NCI-H2107 treated with DMSO at 0.1 percent for 48 hours (cell line): ENCODE measurements at regions not wholly inside any gene's neighbourhood (a gene's known extent, or its start where the extent isn't known, plus 50 kb on each side); places are given as distances from the start of the nearest gene placed in this dataset.

Source experiments
- DNase-seq: peaks from one replicate; lab custom pipeline; 2025; ENCODE audit not compliant: unreplicated experiment; lab: John Stamatoyannopoulos, UW

DNA sequence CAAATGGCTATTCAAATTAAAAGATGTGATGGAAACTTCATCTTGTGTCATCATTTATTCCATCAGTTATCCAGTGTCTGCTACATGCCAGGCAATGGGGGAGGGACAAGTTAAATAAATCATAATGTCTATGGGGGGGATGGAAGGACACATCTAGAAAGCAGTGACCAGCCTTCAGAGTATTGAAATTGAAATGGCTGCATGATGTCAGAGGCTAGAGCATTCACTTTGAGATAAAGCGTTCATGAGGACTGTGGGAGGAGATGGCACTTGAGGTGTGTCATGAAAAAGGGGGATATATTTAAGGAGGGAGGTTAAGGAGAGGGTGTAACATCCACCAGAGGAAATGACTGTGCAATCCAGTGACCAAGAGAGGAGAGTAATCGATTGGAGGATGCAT lies 50.6 kb downstream of the SLIT2 start:
- DNase-seq = no peak

DNA sequence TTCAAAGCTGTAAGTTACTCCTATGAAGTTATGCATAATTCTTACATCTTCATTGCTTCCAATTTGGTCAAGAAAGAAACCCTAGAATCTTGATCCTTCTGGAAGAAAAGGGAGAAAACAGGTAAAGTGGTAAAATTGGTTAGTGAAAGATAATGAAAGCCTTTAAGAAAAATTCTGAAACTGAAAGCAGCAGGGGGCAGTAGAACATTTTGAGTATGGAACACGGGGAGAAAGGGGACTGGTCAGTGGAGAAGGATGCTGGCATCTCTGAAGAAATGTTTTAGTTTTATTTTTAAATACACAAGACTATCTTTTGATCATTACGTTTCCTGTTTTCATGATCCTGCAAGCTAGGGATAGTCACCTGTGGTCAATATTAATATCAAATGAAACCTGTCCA lies 54.3 kb downstream of the SLIT2 start:
- no peak for DNase-seq

DNA sequence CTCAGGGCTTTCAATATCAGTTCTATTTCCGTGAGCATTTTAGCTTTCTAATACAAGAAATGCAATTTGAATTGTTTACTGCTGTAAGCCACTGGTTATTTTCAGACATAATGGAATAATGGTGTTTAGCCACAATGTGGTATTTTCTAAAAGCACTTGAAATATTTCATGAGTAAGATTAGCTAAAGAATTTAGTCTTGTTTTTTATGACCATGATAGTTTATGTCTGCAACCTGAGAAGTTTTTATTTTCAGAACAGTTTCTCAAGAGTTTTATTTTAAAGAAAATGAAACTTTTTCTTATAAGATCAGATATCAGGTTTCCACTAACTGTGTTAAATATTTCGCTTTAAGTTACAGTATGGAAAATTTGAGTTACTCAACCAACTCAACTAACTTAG lies 60.2 kb downstream of the SLIT2 start:
- no peak for DNase-seq

DNA sequence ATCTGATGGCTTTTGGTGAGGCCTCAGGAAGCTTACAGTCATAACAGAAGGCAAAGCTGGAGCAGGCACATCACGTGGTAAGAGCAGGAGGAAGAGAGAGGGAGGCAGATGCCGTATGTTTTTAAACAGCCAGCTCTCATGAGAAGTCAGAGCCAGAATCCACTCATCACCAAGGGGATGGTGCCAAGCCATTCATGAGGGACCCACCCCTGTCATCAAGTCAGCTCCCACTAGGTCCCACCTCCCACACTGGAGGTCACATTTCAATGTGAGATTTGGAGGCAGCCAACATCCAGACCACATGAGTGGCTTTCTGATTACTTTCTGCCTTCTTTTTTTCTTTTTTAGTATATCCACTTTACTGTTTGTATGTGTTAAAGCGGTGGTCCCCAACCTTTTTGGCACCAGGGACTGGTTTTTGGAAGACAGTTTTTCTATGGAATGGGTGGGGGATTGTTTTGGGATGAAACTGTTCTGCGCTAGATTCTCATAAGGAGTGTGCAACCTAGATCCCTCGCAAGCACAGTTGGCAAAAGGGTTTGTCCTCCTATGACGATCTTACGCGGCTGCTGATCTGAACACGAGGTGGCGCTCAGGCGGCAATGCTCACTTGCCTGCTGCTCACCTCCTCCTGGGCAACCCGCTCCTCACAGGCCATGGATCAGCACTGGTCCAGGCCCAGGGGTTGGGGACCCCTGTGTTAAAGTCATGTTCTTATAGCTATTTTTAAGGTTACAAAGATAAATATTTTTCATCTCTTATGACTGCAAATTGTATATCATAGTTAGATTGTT lies 61.7 kb downstream of the SLIT2 start:
- DNase-seq = no peak

DNA sequence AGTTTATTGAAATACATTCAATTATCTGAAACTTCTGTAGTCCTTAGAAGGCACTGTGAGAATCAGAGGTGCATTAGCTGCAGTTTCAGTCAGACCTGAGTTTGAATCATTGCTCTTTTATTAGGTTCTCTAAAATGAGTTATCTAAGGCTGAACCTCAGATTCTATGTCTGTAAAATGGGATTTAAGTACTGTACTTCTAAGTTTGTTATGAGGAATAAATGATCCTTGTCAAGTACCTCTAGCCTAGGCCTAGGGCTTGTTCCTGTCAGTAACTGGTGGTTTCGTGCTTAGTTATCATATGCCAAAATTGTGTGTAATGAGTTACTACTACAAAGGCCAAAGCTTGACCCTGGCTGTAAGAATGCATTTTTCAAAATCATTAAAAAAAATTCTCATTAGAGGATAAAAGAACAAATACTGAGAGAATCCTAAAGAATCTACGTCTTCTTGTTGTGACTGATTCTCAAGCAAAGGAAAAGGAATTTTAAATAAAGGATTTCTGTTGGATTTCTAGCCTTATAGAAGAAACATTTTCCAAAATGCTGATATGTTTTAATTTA lies 65.8 kb downstream of the SLIT2 start:
- no peak for DNase-seq

DNA sequence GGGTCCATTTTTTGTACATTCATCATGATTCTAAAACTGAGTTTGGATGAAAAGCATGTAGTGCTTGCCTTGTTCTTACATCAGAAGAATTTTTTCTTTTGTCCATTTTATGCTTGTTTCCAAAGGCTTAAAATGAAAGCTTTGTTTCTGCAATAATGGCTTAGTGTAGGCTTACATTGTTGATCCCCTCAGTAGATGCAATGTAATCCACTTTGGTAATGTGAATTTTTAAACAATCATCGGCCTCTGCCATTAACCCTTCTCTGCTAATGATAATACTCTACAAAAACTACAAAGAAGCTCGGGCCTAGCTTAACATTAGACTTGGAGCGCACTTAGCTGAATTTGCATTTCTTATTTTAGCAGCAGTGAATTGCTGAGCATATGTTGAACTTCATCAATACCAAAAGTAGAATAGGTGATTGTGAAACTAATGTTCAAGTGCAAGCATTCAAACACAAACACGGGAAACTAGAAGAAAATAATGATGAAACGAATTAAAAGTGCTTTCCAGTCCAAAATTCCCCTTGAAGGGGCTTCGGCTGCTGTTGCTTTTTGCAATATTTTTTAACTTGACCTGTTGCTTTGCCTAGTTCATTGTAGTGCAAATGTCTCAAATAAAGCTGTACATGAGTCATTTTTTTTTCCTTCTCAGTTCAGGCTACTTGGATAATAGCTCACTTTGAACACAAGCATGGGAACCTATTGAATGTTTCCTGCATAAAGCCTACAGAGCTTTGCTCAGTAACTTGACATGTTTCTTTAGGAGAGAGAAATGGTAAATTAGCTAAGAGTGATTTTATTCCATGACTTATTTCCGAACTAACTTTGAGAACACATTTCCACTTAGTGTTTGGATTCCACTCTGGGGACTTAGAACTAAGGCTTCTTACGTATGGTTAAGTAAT lies 66.5 kb downstream of the SLIT2 start:
- no peak for DNase-seq

DNA sequence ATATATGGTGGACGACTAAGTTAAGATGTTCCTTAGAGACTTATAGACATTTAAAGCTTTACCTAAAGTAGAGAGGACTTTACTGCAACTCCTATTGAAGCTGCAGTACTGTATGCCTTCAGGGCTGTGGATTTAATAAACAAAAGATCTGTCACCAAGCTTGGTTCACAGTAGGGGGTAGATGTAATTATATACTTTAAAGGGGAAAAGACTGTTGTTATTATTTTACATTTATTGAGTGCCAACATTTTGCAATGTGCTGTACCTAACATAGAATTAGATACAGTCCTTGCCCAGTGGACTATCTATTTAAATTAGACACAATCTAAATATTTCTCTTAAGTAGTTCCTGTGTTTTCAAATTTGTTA lies 67.2 kb downstream of the SLIT2 start:
- DNase-seq = no peak

DNA sequence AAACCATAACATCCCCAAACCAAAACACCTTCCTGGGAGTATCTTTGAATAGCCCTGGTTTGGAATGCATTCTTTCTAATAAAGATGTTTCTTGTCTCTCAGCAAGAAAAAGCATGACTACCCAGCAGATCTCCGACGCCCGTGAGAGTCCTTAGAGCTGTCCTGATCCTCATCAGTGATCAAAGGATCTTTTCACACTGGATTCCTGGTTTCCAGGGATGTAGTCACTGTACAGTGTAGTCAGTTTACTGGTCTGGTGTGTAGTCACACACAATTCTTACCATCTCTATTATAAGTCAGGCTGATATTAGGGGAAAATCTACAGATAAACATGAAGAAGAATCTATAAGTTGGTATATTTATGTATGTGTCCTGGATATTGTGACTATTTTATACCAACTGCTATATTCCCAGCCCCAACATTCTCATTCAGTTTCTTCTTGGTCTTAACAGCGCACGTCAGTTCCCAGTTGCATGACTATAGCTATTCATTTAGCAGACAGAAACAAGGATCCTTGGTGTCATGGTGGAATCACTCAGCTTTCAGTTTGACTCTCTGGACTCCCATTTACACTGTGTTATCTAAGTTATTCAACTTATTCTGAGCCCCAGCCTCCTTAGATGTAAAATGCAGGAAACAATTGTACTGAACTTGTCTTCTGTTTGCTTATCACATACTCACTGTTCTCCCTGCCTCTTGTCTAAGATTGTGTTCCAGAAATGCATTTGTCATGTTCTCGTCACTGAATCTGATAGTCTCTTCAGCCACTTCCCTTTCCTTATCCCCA lies 68.3 kb downstream of the SLIT2 start:
- DNase-seq = no peak

DNA sequence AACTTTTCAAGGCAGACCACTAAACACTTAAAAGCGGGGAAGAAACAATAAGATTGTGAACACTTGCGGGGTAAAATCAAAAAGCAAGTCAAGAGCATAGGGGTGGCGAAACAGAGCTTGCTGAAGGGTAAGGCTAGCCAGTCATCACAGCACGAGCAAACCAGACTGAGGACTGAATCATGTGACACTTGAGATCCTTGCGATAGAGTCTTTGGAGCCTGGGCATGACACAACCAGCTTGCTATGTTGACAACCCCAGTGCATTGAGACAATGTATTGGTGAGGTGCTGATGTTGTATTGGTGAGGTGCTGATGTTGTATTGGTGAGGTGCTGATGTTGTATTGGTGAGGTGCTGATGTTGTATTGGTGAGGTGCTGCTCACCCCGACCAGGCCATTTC lies 72.3 kb downstream of the SLIT2 start:
- no peak for DNase-seq

DNA sequence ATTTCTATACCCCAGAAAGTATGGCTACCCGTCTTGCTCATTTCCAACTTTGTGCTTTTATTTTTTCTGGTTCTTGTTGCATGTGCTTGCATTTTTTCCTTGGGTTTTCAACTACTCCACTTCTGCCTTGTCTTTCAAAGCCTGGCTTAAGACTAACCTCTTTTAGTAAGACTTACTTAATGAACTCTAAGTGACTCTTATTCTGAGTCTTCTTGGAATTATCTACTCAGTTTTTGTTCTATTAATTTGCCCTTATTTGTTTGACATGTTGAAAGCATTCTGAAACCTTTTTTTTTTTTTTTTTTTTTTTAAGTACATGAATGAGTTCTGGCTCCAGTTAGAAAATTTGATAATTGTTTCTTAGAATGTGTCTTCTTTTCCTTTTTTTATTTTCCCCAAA lies 74.8 kb downstream of the SLIT2 start:
- no peak for DNase-seq

DNA sequence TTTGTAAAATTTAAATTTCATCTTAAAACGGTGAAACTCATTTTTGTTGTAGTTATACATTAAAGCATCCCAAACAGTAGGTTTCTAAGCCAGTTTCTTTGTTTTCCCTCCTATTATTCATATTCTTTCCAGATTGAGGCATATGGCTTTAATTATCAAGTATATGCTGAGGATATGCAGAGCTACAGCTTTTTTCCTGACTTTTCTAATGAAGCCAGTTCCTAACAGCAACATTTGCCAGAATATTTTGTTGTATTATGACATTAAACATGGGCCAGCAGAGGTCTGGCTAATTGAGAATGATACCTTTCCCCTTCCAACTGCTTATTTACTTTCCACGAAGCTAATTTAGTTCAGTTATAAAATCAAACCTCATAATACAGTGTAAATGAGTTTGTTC lies 75.3 kb downstream of the SLIT2 start:
- DNase-seq = no peak

DNA sequence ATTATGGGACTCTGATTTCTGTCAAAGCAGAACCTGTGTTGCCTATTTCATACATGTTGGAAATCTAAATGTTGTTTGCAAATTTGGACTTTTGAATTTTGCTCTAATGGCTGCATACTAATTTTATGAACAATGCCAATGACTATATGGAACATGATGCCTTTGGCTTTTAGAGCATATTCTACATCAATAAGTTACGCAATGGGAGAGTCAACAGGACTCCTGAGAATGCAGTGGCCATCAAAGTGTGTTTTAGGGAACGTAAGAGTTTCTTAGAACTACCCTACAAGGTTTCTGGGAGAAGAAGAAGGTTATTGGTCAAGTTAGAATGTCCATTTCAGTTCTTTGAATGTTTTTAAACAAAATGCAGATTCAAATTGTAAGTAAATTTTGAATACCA lies 76.1 kb downstream of the SLIT2 start:
- no peak for DNase-seq

DNA sequence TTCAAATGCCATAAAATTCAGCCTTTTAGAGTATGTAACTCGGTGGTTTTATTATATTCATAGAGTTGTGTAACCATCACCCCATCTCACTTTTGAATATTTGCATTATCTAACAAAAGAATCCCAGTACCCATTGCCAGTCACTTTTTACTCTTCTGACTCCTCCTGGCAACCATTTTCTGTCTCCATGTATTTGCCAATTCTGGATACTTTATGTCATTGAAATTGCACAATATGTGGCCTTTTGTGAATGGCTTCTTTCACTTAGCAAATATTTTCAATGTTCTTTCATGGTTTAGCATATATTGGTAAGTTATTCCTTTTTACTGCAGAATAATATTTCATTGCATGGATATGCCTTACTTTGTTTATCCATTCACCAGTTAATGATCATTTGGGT lies 79.9 kb downstream of the SLIT2 start:
- DNase-seq = no peak

DNA sequence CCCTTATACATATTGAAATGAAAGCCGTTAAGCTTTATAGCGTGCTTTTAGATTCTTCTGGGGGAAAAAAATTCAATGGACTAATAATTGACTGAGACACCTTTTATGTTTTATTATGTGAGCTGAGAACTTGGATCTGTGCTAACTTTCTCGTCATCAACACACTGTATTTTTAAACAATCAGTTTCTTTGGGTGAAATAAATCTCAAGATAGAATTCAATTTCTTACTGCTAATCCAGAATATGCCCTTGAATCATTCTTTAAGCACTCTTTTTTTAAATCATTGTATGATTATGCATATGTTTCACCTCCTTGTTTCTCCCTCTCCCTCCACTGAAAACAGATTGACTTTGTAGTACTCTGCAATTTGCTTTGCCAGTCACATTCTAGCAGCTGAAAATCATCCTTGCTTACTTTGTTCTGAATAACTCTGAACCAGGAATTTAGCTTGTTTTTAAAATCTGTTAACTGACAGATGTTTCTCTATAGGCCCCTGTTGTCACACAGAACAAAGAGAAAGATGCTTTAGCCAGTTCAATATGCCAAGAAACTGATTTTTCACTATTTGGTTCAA lies 81.5 kb downstream of the SLIT2 start:
- no peak for DNase-seq

DNA sequence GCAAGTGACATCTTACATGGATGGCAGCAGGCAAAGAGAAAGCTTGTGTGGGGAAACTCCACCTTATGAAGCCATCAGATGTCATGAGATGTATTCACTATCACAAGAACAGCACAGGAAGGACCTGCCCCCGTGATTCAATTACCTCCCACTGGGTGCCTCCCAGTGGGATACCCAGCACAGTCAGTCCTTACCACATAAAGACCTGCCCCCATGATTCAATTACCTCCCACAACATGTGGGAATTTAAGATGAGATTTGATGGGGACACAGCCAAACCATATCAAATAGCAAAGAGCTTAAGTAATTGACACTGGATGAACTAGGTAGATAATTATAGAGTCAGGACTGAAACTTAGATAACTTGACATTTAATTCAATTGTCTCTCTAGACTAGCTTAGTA lies 85.6 kb downstream of the SLIT2 start:
- no peak for DNase-seq

DNA sequence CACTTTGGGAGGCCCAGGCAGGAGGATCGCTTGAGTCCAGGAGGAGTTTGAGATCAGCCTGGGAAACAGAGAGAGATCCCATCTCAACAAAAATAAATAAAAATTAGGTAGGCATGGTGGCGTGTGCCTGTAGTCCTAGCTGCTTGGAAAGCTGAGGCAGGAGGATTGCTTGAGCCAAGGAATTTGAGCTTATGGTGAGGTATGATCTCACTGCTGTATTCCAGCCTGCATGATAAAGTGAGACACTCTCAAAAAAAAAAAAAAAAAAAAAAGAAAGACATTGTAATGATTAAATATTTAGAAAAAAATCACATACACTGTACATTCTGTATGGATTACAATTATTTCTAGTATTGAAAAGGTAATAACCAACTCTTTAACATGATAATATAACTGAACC lies 87.1 kb downstream of the SLIT2 start:
- DNase-seq = no peak

DNA sequence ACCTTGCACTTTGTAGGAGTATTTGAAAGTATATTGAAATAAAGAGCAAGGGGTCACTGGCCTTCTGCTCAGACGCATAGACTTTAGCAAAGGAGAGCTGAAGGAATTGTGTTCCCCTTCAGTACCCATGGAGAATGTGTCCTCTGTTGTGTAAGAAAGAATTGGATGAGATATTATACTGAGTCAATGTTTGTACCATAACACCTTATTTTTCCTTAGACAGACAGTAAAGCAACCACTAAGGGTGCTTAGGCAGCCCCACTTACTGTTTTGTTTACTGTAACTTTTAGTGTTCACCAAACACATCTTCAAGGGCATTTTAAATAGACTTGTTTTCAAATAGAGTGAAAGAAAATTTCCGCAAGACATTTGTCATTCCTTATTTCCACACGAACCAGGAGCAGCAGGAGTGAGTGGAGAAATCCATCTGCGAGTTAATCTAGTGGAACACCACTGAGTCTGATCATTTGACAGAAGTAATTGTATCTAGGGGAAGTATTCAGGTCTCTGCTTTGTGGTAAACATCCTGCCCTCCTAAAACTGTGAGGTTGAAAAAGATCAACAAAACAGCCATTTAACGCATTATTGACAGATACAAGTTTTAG lies 89.5 kb downstream of the SLIT2 start:
- DNase-seq = no peak

DNA sequence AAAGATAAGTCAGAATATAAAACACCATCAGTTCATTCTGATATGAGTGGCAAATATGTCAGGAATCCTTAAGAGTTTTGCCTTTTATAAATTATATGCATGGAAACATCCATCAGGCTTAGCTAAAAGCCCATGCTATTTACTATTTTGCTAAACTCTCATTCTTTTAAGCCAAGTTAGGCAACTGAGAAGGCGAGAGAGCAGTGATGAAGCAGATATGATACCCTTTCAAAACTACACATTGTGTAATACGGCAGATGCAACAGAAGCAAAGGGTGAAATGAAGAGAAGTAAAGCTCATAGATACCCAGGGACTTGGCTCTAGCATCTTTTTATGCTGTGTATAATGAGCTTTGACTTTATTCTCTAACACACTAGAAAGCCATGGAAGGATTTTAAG lies 95.8 kb downstream of the SLIT2 start:
- no peak for DNase-seq

DNA sequence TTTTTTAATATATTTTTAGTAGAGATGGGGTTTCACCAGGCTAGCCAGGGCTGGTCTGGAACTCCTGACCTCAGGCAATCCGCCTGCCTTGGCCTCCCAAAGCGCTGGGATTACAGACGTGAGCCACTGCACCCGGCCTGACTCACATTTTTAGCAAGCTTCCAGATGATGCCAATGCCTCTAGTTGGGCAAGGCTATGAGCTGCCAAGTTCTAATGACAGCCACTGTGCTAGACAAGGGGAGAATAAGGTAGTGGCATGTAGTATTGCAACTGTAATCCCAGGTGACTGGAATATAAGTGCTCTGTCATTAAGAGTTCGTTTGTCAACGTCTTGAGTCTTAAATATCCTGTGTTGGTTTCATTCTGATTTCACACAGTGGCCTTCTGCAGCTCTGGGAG lies 96.7 kb downstream of the SLIT2 start:
- no peak for DNase-seq

DNA sequence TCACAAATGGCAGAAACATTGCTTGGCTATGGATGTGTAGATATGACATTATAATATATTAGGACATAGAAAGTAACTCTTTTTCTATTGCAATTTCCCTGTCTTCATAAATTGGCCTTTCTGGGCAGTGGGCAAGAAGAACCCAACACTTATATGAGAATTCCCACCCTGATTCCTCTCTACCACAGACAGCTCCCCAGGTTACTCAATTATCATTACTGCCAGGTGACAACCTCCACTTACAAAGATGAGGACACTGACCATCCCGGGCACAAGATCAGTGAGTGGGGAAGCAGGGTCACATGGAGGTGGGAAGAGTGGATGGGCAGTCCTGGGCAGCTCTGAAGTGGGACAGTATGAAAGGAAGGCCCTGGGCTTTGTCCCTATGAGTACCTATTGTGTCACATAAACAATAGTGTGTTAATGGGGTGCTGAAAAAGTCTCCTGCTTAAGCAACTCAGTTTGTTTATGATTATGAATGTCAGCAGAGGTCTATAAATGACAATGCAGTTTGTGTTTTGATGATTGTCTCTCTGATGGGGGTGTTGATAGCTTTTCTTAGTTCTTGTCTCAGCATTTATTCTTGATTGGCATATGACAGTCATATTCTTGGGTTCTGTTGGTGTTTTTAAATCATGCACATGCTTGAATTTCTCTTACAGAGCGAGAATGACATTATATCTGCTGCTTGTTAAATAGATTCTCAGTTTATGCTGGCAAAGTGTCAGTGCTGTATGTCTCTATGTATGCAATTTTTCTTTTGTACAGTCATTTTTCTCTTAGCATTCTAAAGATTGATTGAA lies 99.9 kb downstream of the SLIT2 start:
- DNase-seq = no peak
